Neural cell (in vitro differentiated cells): ENCODE measurements at regions not wholly inside any gene's neighbourhood (a gene's known extent, or its start where the extent isn't known, plus 50 kb on each side); places are given as distances from the start of the nearest gene placed in this dataset.

Source experiments
- CTCF ChIP-seq: fragments of 450-650 bp; IDR thresholded peaks from 2 replicates; pipeline ENCODE4 v1.5.1; 2014; ENCODE audit warnings: antibody characterized with exemption, mild to moderate bottlenecking, moderate library complexity; ENCODE audit not compliant: poor library complexity, severe bottlenecking
- EP300 ChIP-seq: fragments of 450-650 bp; conservative IDR thresholded peaks from 2 replicates; pipeline ENCODE4 v1.6.1; 2014; ENCODE audit warnings: antibody characterized with exemption, mild to moderate bottlenecking, moderate library complexity; ENCODE audit not compliant: poor library complexity, severe bottlenecking
- EZH2 ChIP-seq: fragments of 200-600, 300-800 bp; shearing (Covaris generic), sonication (generic); IDR thresholded peaks from 2 replicates; pipeline ENCODE4 v1.6.1; 2014; ENCODE audit warnings: antibody characterized with exemption, low read length, borderline replicate concordance, mild to moderate bottlenecking; ENCODE audit not compliant: insufficient read depth, poor library complexity, severe bottlenecking
- POLR2AphosphoS5 ChIP-seq: IDR thresholded peaks from 2 replicates; pipeline ENCODE4 v1.6.1; 2012
- REST ChIP-seq: IDR thresholded peaks from 2 replicates; pipeline ENCODE4 v1.6.1; 2012; ENCODE audit warnings: borderline replicate concordance
- TAF1 ChIP-seq: IDR thresholded peaks from 2 replicates; pipeline ENCODE4 v1.6.1; 2012; ENCODE audit warnings: low read depth

- TF ChIP-seq POLR2AphosphoS5, result no peak
- TF ChIP-seq EZH2, result no peak
- TF ChIP-seq EP300, result no peak
- TF ChIP-seq REST, result no peak
- no peak for TF ChIP-seq CTCF
- TF ChIP-seq TAF1, result no peak
Observed at GRCh38 chr1:100607628-100608240, 69.8 kb downstream of the GPR88 start.
